Adrenal gland (tissue), 5 donors: ENCODE measurements at regions not wholly inside any gene's neighbourhood (a gene's known extent, or its start where the extent isn't known, plus 50 kb on each side); places are given as distances from the start of the nearest gene placed in this dataset.

Experiments used
- CTCF ChIP-seq, 6 experiments: fragments of 450-650 bp in 4 of 6; fragments of 200-600 bp in 2 of 6; sonication (generic) in 1 of 6; IDR thresholded peaks; 1 replicate in 5 of 6; 2 replicates in 1 of 6; pipeline versions ENCODE4 v1.5.1 to v1.8.0; 2016 to 2021; ENCODE audit warnings: antibody characterized with exemption in 6 of 6, mild to moderate bottlenecking in 2 of 6, moderate library complexity in 1 of 6
- POLR2A ChIP-seq, 2 donors: fragments of 450-650 bp; IDR thresholded peaks; one replicate each; pipeline ENCODE4 v1.6.1; 2017; ENCODE audit warnings: antibody characterized with exemption in 2 of 2, mild to moderate bottlenecking in 2 of 2, moderate library complexity in 1 of 2
- donor health status: DM: no; HTN: no; CAD: no.

GRCh38 chr10:43881657-43882056 is 233.0 kb upstream of the ZNF32 start:
- TF ChIP-seq POLR2A (IDR thresholded peaks at IDR 0.05) (no peak), CTCF (IDR thresholded peaks at IDR 0.05) (no peak)
